ENCODE measurements at regions not wholly inside any gene's neighbourhood (a gene's known extent, or its start where the extent isn't known, plus 50 kb on each side); places are given as distances from the start of the nearest gene placed in this dataset.
A peak's percentile ranks its signal among the peaks of the same experiment; 100 is the strongest.
"Not testable (repeated sequence)": the region's sequence is repeated elsewhere in the genome, so short reads cannot be mapped to it uniquely, and the experiment has no call there.

DNA sequence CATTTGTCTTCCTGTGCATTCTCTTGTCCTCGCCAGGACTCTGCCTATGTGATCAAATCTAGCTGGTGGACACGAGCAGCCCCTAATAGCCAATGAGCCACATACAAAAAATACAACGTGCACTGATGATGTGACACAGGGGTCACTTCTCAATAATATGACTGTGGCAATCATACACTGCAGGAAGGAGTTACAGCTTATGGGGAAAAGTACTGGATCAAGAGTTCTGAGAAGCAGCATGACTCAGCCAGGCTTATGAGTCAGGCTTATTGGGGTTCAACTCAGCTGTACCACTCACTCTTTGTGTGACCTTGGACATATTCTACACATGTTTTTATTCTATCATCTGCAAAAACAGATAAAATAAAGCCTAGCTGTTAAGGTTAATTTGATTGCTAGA is 889.4 kb upstream of the TENM4 start:
- ATAC-seq (no peak), DNase-seq (ENCODE audit: missing footprints) (no peak)
- intact Hi-C loops (cut with DNase I): no loop called here

GRCh38 chr11:80328774-80329173 is 887.9 kb upstream of the TENM4 start:
- ATAC-seq: no peak
- DNase-seq (ENCODE audit: missing footprints): no peak
- intact Hi-C loops (cut with DNase I): no loop called here

DNA sequence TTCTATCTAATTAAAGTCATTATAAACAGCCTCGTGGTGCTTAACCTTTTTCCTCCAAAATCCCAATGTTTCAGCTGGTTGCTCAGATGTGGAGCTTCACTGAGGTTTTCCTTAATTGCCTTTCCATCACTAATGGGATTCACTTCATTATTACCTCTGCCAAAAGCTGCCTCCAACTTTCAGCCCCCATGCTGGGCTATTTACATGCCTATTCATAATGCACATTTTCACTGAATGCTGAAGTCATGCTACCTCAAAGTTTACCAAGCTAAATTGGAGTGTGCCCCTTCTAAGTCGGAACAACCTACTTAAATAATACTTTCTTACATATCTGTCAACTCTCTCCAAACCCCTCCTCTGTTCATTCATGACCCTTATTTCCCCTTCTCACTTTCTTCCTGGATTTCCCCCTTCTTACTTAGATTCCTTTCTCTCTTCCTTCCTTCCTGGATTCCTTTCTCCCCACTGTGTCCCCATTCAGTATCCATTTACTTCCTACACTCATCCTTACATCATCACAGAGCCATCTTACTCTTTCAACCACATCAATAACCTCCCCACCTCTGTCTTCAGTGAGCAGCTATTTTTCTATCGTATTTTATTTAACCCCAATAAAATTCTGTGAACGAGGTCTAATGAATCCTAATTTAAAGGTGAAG is 887.3 kb upstream of the TENM4 start:
- ATAC-seq: no peak
- no peak for DNase-seq (ENCODE audit: missing footprints)
- intact Hi-C loops (cut with DNase I): no loop called here

DNA sequence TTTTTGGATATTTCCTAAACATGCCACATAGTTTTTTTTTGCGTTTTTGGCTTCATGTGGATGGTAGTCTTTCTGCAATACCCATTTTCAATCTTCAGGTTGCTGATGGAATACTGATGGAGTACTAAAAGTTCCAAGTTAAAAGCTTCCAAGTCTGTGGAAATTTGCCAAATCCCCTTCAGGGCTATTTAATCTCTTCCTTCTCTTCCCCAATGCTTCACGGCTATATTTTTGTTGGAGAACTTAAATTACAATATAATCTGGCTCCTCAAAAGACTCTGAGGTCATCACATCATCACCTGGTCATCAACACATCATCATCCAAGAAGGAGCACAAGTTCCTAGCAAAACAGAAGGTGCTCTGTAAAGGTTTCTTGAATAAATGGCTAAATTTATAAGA is 881.0 kb upstream of the TENM4 start:
- no peak for DNase-seq (ENCODE audit: missing footprints)
- intact Hi-C loops (cut with DNase I): no loop called here
- ATAC-seq: no peak

DNA sequence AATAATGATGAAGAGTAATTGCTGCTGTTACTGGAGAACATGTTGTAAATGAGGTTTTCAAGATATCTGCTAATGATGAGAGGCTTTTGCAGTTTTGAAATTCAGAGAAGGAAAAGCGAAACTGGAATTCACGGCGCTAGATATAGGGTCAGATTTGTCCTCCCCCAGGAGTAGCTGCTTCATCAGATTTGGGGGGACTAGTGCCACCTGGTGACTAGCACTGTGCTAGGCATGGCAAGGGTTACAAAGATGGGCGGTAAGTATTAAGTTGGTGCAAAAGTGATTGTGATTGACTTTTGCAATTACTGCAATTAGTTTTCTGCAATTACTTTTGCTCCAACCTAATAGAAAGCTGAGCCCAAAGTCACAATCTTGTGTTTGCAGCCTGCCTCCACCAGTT is 879.9 kb upstream of the TENM4 start:
- ATAC-seq: no peak
- intact Hi-C loops (cut with DNase I): no loop called here
- no peak for DNase-seq (ENCODE audit: missing footprints)

DNA sequence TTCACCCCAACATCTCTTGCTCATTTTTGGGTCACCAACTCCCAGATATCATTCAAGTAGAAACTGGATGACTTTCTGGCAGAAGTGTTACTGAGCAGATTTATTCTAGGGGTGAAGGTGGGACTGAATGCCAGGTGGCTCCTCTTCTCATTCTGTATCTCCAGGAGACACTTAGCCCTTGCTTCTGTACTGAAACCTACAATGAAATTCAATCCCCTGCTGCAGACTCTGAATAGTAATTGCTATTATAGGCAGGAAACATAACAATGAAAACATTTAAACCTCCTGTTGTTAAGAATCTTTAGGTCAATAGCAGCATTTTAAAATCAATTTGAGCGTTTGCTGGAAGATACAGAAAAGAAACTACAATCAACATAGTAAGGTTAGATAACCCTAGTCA is 879.4 kb upstream of the TENM4 start:
- ATAC-seq (no peak), DNase-seq (ENCODE audit: missing footprints) (no peak)
- intact Hi-C loops (cut with DNase I): no loop called here

- ATAC-seq (no peak), DNase-seq (ENCODE audit: missing footprints) (no peak)
- intact Hi-C loops (cut with DNase I): no loop called here
These were observed 876.8 kb upstream of the TENM4 start for GRCh38 chr11:80317612-80318011.

- no peak for DNase-seq (ENCODE audit: missing footprints)
- ATAC-seq: no peak
- intact Hi-C loops (cut with DNase I): no loop called here
These were observed 874.4 kb upstream of the TENM4 start for GRCh38 chr11:80315200-80315599.

DNA sequence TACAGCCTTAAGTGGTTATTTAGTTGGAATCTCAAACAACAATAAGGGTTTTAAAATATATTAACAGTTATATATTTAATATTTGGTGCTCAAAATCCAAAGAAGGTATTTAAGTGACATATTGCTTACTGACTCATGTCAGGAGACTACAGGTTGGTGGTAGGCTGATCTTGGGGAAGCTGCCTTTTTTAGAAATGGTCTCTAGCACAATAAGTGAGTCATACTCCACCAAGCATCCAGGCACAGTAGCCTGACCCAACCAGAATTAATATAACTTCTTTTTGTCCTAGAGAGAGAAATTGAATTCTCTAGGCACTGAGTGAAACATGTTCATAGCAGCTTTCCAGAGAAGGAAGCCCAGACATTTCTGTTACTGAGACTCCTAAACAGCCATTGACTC is 868.5 kb upstream of the TENM4 start:
- ATAC-seq (no peak), DNase-seq (ENCODE audit: missing footprints) (no peak)
- intact Hi-C loops (cut with DNase I): no loop called here

DNA sequence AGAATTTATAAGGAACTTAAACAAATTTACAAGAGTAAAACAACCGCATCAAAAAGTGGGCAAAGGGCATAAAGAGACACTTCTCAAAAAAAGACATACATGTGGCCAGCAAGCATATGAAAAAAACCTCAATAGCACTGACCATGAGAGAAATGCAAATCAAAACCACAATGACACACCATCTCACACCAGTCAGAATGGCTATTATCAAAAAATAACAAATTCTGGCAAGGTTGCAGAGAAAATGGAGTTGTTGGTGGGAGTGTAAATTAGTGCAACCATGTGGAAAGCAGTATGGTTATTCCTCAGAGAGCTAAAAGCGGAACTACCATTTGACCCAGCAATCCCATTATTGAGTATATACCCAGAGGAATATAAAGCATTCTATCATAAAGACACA is 866.8 kb upstream of the TENM4 start:
- ATAC-seq: no peak
- no peak for DNase-seq (ENCODE audit: missing footprints)
- intact Hi-C loops (cut with DNase I): no loop called here

- no peak for DNase-seq (ENCODE audit: missing footprints)
- peak; percentile 13 for ATAC-seq
- intact Hi-C loops (cut with DNase I): no loop called here
These were observed 857.2 kb upstream of the TENM4 start for GRCh38 chr11:80297858-80298632.

- DNase-seq (ENCODE audit: missing footprints): no peak
- ATAC-seq: no peak
- intact Hi-C loops (cut with DNase I): no loop called here
These were observed 852.5 kb upstream of the TENM4 start for GRCh38 chr11:80293293-80293692.

- no peak for ATAC-seq
- intact Hi-C loops (cut with DNase I): no loop called here
- no peak for DNase-seq (ENCODE audit: missing footprints)
These were observed 844.3 kb upstream of the TENM4 start for GRCh38 chr11:80284946-80285785.

GRCh38 chr11:80282643-80283042 is 841.8 kb upstream of the TENM4 start:
- intact Hi-C loops (cut with DNase I): no loop called here
- DNase-seq (ENCODE audit: missing footprints): no peak
- ATAC-seq: no peak

- intact Hi-C loops (cut with DNase I): no loop called here
- no peak for ATAC-seq
- no peak for DNase-seq (ENCODE audit: missing footprints)
These were observed 840.4 kb upstream of the TENM4 start for GRCh38 chr11:80281194-80281593.

GRCh38 chr11:80280737-80281136 is 839.9 kb upstream of the TENM4 start:
- intact Hi-C loops (cut with DNase I): no loop called here
- ATAC-seq (peak; percentile 88), DNase-seq (ENCODE audit: missing footprints) (no peak)

DNA sequence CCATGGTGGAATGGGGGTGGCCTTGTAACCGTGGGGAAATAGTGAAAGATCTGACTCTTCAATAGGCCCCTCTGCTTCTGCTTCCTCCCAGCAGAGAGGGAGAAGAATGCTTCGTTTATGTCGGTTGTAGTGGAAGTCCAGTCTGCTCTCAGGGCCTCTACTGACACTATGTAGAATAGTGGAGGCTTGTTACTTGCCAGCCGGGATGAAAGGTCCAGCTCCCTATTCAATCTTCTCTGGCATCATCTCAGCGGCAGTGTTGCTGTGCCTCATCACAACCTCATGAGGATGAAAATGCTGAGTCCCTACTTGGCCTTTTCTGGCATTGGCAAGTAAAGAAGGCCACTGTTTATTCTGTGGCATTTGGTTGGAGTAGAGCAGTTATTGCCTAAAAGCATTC is 820.9 kb upstream of the TENM4 start:
- intact Hi-C loops (cut with DNase I): no loop called here
- DNase-seq (ENCODE audit: missing footprints) (no peak), ATAC-seq (no peak)

- ATAC-seq; intact Hi-C loops (cut with DNase I): not testable (repeated sequence)
- peak; percentile 61 for DNase-seq (ENCODE audit: missing footprints)
These were observed 816.6 kb upstream of the TENM4 start for GRCh38 chr11:80257319-80258015.

DNA sequence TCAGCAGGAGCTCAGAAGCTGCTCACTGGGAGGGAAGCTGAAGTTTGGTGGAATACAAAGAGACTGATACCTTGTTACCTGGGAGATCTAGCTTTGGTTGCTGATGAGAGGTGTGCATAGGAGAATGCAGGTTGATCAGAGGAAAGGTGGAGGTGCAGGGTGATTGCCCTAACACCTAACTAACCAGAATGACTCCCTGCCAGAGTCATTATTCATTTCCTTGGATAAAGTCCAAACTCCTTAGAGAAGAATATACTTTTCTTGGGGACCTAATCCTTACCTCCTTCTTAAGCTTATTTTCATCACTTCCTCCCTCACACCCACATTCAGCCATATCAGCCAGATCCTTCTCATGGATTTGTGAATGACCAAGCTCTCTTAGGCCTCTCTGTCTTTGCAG is 814.2 kb upstream of the TENM4 start:
- intact Hi-C loops (cut with DNase I): no loop called here
- ATAC-seq: no peak
- no peak for DNase-seq (ENCODE audit: missing footprints)
